NOMO-1 (cell line): ENCODE measurements at regions not wholly inside any gene's neighbourhood (a gene's known extent, or its start where the extent isn't known, plus 50 kb on each side); places are given as distances from the start of the nearest gene placed in this dataset.
"Not testable (repeated sequence)": the region's sequence is repeated elsewhere in the genome, so short reads cannot be mapped to it uniquely, and the experiment has no call there.

Experiments used
- DNase-seq, 2 experiments: peaks; one replicate each; lab custom pipeline; 2025; ENCODE audit not compliant: unreplicated experiment in 2 of 2; lab: John Stamatoyannopoulos, UW

DNA sequence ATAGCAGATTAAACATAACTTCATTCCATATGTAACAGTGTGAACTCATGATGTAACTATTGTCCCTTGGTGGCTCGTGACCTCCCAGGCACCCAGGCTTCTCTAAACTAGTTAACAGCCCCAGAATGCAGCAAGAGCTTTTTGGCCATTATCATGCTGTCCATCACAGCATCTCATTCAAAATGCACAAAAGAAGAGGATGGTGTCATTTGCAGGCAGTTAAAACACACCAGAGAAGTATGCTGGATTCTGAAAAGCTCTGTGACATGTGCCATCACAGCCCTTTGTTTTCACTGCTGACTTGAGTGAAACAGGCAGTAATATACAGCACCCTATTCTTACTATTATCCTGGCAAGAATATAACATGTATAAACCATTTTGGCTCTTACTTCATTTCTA is 117.6 kb upstream of the CHMP2B start:
- no peak for DNase-seq

DNA sequence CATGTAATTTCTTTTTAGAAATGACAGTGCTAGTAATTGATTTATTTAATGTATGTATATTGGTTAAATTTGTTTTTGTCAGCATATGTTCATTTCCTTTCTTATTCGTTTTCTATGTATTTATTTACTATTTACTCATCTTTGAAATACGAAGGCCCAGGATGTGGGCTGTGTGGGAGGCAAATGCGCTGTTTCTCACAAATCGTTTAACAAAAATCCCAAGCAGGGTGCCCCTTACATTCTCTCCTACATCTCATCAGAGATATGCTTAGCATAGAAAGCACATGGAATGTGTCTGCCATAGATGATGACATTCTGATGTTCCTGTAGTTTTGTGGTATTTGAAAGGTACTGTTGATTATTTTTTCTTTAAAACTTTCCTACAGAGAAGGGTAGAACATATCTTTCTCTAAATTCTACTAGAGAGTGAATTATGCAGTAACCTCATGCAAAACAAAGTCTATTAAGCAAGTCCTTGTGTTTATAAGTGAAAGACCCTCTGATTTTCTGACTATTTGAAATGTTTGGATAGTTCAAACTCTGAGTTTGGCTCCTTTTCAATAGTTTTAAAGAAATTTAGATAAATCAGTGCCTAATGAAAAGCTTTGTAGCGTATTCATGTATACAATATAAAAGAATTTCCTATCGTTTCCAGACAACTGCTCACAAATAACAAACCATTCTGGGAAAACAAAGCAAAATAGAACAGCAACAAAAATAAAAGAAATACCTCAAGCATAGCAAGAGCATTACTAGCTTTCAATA is 111.1 kb upstream of the VGLL3 start:
- no peak for DNase-seq

DNA sequence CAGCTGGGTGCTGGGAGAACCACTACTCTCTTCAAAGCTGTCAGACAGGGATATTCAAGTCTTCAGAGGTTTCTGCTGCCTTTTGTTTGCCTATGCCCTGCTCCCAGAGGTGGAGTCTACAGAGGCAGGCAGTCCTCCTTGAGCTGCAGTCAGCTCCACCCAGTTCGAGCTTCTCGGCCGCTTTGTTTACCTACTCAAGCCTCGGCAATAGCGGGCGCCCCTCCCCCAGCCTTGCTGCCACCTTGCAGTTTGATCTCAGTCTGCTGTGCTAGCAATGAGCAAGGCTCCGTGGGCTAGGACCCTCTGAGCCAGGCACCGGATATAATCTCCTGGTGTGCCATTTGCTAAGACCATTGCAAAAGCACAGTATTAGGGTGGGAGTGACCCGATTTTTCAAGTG is 106.8 kb upstream of the VGLL3 start:
- DNase-seq = not testable (repeated sequence)

DNA sequence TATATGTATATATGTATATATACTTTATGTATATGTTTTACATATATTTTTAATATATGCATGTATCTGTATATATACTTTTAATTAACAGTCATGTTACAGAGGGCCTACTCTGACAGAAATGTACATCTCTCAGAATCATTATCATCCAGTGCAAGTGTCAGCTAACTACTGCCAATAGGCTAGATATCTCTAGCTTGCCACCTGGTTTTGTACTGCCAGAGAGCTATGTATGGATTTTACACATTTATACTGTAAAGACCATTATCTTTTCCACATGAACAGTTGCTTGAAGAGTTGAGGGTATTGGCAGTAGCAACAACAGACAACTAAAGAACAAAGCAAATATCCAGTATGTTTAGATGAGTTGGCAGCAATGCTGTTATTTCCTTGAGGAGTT is 99.7 kb upstream of the VGLL3 start:
- no peak for DNase-seq

DNA sequence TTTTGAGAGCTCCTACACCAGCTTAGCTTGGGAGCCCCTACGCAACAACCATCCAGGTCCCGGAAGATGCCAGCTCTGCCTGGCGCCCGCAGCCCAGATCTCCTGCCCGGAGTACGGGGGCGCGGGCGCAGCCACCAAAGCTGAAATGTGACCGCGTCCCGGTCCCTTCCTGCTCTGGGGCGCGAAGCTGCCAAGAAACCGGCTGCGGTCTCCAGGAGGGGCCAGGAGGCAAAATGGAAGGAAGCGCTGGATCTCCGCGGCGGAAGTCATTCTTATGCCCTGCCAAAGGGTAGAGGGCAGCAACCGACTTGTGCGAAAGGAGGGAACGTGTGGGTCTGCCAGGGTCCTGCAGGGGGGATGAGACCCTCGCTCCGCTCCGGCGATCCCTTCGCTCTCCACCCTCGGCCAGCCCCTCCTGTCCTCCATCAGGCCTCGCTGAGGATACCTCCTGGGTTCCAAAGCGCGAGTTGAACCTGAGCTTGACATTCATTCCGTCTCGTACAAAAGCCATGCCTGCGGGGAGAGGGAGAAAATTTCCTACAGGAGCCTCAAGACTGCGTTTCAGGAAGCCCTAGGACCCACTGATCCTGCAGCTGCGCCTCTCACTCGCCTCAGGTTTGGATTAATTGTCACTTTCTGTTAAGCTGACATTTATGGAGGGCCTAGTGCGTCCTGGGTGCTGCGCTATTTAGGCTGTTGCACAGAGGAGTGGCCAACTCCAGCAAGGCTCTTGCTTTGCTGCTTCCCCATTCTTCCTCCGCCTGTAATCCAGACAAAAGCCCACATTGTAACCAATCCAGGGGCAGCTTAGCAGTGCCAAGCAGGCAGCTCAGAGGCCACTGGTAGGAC is 98.3 kb upstream of the VGLL3 start:
- peak; percentile 19 to 31 for DNase-seq

DNA sequence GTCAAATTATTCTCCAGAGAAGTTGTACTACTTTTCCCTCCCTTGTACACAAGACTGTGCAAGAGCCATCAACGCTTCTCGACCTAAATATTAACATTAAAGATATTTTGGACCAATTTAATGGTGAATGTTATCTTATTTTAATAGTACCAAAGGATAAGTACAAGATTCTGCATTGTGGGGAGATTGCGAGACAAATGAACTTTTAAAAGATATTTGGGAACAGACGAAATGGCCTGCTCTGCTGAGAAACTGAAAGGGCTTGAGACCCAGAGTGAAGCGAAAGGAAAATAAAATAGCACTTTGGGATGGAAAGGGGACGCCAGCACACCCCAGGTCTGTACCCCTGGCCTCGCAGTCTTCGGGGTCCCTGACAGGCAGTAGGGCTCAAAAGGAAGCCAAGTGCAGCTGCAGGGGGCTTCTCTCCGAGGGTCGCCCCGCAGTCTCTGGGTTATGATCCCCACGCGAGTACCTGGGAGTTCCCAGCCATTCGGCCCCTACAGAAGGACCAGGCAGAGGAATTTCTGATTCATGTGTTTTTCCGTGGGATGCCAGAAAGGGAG is 97.6 kb upstream of the VGLL3 start:
- DNase-seq = no peak

DNA sequence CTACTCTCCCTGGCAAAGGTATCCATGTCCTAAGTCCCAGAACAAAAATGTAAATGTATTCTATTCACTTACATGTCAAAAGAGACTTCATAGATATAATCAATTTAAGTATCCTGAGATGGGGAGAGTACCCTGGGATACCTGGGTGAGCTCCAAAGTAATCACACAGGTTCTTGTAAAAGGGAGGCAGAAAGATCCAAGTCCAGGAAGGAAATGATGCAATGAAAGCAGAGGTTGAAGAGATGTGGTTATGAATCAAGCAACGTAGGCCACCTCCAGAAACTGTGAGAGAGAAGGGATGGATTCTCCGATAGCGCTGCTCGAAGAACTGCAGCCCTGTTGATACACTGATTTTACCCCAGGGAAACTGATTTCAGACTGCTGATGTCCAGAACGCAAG is 93.9 kb upstream of the VGLL3 start:
- no peak for DNase-seq

DNA sequence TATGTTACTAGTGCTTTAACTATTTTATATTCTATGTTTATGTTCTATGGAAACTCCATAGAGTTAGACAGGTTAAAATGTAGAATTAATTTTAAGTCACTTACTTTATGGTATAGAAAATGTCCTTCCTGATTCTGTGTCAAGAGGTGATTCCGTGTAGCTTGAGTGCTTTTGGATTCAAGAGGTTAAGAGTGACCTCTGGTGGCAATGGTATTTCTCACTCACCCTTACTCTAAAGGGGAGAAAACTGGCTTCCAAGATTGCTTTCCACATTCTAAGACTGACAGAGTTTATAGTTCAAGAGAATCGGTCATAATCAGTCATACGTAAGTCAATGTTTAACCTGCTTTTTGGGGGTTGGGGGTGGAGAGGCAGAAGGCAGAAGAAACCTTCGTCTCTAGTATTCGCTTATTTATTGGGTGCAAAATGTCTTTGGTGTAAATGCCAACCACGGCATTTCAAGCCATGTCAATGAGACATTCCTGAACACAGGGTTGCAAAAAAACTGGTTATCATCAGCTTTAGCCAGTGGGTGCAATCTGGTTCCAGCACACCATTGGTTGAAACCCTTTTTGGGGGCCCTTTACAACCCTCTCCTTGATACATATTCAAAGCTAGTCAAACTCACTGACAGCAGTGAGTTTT is 92.0 kb upstream of the VGLL3 start:
- peak in 1 of 2 experiments; percentile 27 for DNase-seq

DNA sequence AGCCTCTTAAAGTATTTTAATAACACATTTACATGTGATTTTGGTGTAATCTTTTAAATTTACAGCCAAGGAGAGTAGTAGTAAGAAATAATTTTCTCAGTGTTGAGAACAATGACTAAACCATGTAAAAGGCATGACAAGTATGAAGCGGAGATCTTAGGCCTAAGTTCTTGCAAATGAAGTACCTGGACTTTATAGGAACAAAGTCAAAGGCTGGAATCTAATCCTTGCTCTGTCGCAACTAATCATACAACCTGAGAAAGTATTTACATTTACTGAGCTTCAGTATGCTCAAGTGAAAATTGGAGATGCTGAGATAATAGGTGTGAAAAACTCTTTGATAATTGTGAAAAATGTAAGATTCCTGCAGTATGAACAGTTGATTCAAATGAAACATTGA is 86.4 kb upstream of the VGLL3 start:
- no peak for DNase-seq

DNA sequence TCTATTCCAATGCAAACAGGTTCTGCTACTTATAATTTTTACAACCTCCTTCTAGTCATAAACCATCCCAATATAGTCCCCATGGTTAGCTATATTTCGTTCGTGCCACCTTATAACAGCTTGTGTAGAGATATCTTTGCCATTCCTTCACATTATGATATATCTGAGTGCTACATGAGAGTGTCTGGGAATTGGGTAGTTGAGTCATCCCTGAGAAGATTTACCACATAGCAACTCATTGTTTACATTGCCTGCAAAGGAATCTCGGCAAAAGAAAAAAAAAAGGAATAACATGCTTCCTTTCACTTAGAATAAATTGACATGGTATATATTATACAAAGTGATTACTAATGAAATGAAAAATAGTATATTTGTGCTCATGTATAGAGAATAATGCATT is 86.0 kb upstream of the VGLL3 start:
- no peak for DNase-seq

DNA sequence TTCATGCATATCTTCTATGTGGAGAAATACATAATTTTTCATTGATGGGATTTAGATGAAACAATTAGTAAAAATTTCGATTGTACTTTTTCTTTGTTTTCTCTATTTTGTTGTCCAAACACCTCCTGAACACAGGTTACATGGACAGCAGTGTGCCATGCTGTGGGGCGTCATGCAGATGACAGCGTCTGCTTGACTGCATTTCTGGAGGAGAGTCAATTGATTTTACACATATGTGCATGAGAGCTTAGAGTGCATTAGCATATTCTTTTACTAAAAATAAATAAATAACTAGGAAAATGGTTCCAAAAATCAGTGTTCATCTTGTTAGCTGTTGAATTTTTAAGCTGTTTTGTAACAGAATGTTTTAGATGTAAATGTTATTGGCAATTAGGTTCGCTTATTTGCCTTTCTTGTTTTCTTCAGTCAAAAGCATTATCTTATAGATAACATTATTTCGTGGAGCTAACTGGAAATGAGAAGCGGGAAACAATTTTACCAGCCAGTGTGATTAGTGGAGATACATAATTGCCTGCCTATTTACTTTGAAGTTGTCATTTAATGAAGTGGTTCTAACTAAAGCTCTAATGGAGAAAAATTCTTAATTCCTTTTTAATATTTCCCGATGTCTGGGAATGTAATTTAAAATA is 82.7 kb upstream of the VGLL3 start:
- DNase-seq = no peak

DNA sequence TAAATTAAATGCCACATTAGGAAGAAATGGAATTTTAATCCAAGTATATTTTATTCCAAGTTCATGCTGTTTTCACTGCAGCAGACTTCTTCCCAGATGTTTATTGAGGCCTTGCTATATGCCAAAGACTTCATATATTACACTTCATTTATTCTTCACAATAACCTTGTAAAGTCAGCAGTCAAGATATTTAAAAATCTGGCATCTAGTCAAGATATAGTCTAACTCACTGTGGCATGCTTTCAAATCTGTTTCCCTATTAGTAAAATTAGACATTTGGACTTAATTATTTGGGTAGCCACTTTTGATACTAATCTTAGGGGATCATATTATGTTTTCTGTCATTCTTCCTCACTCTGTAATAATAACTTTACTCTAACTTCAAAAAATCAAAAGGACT is 81.5 kb upstream of the VGLL3 start:
- no peak for DNase-seq

DNA sequence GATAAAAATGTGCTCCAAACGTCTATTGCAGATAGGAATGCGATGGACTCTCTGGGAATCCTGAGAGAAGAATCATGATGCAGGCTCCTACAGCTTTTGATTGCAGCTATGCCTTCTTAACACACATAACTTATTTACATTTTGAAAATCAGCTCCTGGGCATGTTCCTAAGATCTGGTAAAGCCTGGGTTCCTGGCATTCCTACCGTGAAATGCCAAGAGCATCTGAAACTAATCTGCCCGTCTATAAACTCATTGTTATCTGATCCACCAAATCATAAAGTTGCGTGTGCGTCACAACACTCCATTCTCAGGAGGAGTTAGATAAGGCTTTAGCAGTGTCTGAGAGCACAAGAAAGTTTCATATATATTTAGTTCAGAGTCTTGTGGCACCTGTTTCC is 79.0 kb upstream of the VGLL3 start:
- DNase-seq = no peak

DNA sequence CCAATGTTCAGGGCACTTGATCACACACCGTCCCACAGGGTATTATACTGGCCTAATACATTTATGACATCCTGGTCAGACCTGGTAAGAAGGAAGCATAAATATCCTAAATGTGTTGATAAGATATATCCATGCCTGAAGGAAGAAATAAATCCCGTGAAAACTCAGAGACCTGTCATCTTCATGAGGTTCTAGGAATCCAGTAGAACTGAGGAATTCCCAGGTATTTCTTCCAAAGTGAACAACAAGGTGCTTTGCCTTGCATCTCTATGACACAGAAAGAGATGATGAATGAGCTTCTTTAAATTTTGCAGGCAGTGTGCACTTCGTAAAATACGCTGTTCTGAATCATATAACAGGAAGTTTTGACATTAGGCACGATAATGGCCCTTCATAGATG is 78.1 kb upstream of the VGLL3 start:
- no peak for DNase-seq

DNA sequence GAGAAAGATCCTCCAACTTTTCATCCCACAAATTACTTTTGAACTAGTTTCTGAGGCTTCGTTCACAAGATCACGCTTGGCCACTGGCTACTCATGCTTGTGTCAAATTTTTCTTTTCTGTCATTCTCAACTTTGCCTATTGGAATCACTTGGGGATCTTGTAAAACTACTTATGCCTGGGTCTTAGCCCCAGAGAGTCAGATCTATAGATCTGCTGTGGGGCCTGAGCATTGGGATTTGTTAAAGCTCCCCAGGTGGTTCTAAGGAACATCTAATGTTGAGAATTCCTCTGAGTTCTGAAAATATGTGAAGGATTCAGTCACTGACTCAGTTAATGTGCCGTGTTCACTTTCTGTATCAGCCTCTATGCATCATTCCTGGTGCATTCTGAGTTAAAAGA is 71.7 kb upstream of the VGLL3 start:
- no peak for DNase-seq

DNA sequence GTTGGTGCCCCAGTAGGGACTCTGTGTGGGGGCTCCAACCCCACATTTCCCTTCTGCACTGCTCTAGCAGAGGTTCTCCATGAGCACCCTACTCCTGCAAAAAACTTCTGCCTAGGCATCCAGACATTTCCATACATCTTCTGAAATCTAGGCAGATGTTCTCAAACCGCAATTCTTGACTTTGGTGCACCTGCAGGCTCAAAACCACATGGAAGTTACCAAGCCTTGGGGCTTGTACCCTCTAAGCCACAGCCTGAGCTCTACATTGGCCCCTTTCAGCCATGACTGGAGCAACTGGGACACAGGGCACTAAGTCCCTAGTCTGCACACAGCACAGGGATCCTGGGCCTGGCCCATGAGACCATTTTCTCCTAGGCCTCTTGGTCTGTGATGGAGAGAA is 66.5 kb upstream of the VGLL3 start:
- no peak for DNase-seq

DNA sequence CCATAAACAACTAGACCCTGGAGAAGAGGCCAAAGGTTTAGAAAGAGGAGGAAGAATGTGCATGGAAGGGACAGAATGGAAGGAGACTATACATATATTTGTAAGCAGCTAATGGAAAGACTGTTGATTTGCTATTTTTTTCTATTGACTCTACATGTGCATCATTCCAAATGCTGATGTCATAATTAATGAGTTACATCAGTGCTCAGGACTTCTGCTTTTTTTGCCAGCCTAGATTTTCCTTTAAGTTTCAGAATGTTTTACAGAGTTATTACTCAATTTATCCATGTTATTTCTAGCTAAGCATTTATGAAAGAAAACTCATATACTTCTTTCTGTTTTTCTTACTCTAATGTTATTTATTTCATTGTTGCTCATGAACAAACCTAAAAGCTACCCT is 62.6 kb upstream of the VGLL3 start:
- no peak for DNase-seq

DNA sequence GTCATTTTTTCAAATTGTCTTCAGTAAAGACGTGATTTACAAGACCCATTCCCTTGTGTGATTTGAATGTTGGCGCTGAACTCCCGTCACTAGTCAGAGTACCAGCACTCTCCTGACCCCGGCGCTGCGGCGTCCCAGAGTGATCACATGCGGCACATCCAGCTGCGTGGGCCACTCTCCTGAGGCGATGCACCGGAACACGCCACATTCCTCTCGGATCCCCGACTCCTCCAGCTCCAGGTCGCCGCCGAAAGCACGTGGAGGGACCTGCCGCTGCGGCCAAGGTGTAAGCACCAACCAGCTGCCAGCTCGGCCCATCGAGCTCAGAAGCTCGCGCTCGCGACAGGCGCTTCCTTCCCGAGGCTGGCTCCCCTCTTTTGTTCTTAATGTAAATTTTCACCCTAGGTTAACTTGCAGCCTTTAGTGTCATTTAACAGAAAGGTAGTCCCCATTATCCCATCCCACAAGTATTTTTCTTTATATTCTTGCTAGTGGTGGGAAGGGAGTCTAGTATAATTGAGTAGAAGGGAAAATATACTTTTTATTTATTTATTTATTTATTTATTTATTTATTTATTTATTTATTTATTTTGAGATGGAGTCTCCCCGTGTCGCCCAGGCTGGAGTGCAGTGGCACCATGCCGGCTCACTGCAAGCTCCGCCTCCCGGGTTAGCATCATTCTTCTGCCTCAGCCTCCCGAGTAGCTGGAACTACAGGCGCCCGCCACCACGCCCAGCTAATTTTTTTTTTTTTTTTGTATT is 61.7 kb upstream of the VGLL3 start:
- no peak for DNase-seq

DNA sequence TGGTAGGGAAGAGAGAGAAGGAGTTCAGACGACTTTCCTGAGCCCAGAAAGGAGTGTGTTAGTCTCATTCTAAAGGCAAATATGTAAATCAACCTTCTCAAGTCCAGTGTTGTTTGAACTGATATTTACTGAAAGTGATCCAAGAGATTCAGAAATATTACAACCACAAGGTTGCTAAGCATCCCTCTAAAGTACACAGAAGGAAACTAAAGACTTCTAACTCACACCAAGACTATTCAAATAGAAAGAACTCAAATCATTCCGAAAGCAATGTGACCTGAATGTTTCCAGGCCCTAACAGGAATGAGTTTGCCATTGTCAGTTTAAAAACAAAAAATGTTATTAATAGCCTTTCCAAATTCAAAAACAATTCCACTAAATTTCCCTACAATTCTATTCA is 56.9 kb upstream of the VGLL3 start:
- no peak for DNase-seq

DNA sequence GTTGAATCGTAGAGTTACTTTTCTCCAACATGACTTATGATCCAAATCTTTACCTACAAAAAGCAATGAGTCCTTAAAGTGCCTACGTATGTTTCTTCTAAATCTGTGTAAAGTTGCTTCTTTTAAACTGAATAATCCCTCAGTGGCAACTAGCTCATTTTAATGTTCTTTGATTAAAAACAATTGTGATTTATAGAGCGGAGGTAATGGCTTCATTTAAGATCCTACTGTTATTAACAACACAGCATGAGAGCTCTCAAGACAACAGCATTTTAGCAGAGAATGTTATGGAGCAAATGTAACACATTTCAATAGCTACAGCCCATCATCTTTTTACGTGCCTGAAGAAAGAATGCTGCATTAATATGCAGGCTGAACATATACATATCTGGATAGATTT is 55.3 kb upstream of the VGLL3 start:
- no peak for DNase-seq
